Hepatocyte (in vitro differentiated cells): ENCODE measurements at regions not wholly inside any gene's neighbourhood (a gene's known extent, or its start where the extent isn't known, plus 50 kb on each side); places are given as distances from the start of the nearest gene placed in this dataset.

ENCODE experiments used
- DNase-seq: peaks from one replicate; pipeline ENCODE4 v3.0.0-alpha.2; 2016; ENCODE audit warnings: low spot score
- H2AFZ ChIP-seq: fragments of 200-600 bp; sonication (generic); 2 replicates; pipeline ENCODE4 v1.6.0; 2016; ENCODE audit warnings: antibody characterized with exemption, mild to moderate bottlenecking
- H3K27ac ChIP-seq: fragments of 200-600 bp; sonication (generic); 2 replicates; pipeline ENCODE4 v1.5.1; 2016; ENCODE audit warnings: mild to moderate bottlenecking
- H3K27me3 ChIP-seq: fragments of 200-600 bp; sonication (generic); 2 replicates; pipeline ENCODE4 v1.6.1; 2016
- H3K36me3 ChIP-seq: fragments of 200-600 bp; sonication (generic); replicated peaks from 2 replicates; pipeline ENCODE4 v1.5.1; 2016; ENCODE audit warnings: low read depth; ENCODE audit not compliant: insufficient read depth
- H3K4me1 ChIP-seq: fragments of 200-600 bp; sonication (generic); 2 replicates; pipeline ENCODE4 v1.5.1; 2016; ENCODE audit warnings: mild to moderate bottlenecking, moderate library complexity; ENCODE audit not compliant: insufficient read depth
- H3K4me2 ChIP-seq: fragments of 200-600 bp; sonication (generic); 2 replicates; pipeline ENCODE4 v1.6.0; 2016
- H3K4me3 ChIP-seq: fragments of 200-600 bp; sonication (generic); 2 replicates; pipeline ENCODE4 v1.5.1; 2016; ENCODE audit warnings: mild to moderate bottlenecking
- H3K79me2 ChIP-seq: fragments of 200-600 bp; sonication (generic); 2 replicates; pipeline ENCODE4 v1.6.0; 2017; ENCODE audit warnings: mild to moderate bottlenecking
- H3K9me2 ChIP-seq: fragments of 200-600 bp; sonication (generic); replicated peaks from 2 replicates; pipeline ENCODE4 v1.6.0; 2017; ENCODE audit warnings: mild to moderate bottlenecking; ENCODE audit not compliant: insufficient read depth
- H3K9me3 ChIP-seq: fragments of 200-600 bp; sonication (generic); 2 replicates; pipeline ENCODE4 v1.5.1; 2016; ENCODE audit warnings: low read depth, mild to moderate bottlenecking
- H4K20me1 ChIP-seq: fragments of 200-600 bp; sonication (generic); 2 replicates; pipeline ENCODE4 v1.6.0; 2016; ENCODE audit warnings: mild to moderate bottlenecking; ENCODE audit not compliant: insufficient read depth, poor library complexity, severe bottlenecking
- CTCF ChIP-seq: fragments of 200-600 bp; sonication (generic); IDR thresholded peaks from 2 replicates; pipeline ENCODE4 v1.5.1; 2016; ENCODE audit warnings: antibody characterized with exemption, mild to moderate bottlenecking; ENCODE audit not compliant: poor library complexity
- EZH2 ChIP-seq: fragments of 200-600 bp; sonication (generic); IDR thresholded peaks from 2 replicates; pipeline ENCODE4 v1.6.1; 2016; ENCODE audit warnings: antibody characterized with exemption, mild to moderate bottlenecking, borderline replicate concordance
- EZH2phosphoT487 ChIP-seq: fragments of 200-600 bp; sonication (generic); IDR thresholded peaks from one replicate; pipeline ENCODE4 v1.6.1; 2018; ENCODE audit warnings: antibody characterized with exemption, mild to moderate bottlenecking, low read depth, moderate library complexity; ENCODE audit not compliant: unreplicated experiment, severe bottlenecking
- WGBS: methylation state at CpG from one replicate; pipeline ENCODE4 v1.1.6; 2016; ENCODE audit warnings: low lambda C conversion rate; ENCODE audit errors: missing lambda C conversion rate; 5-methylcytosine and 5-hydroxymethylcytosine counted together

- Histone ChIP-seq H3K36me3 (no peaks in the 10 kb centered on the region), H3K4me1 (peaks cover 27% of the 10 kb centered on the region), H3K4me2 (no peak overlapping the region), H4K20me1 (no peaks in the 10 kb centered on the region), H2AFZ (no peak overlapping the region), H3K27ac (peak overlapping the region; percentile 86), H3K9me2 (no peaks in the 10 kb centered on the region), H3K9me3 (no peaks in the 10 kb centered on the region), H3K27me3 (no peaks in the 10 kb centered on the region), H3K4me3 (no peak overlapping the region), H3K79me2 (no peaks in the 10 kb centered on the region)
- WGBS: 96% methylated on average over 3 of the region's 3 CpGs
- TF ChIP-seq CTCF: peak; percentile 39
- no peak for TF ChIP-seq EZH2
- no peak for TF ChIP-seq EZH2phosphoT487
- DNase-seq: peak; percentile 55
These were observed 67.0 kb upstream of the TNFAIP3 start for GRCh38 chr6:137799950-137800568.

GRCh38 chr6:137800762-137801161, 66.3 kb upstream of the TNFAIP3 start:
- WGBS: 84% methylated on average over 2 of the region's 2 CpGs
- no peaks in the 10 kb centered on the region for H3K9me3 ChIP-seq
- H3K9me2 ChIP-seq: no peaks in the 10 kb centered on the region
- TF ChIP-seq EZH2 (no peak), EZH2phosphoT487 (no peak), CTCF (no peak)
- H3K4me3 ChIP-seq: no peak overlapping the region
- no peaks in the 10 kb centered on the region for H3K36me3 ChIP-seq
- peak overlapping the region; percentile 86 for H3K27ac ChIP-seq
- no peak overlapping the region for H2AFZ ChIP-seq
- H3K4me1 ChIP-seq: peaks cover 31% of the 10 kb centered on the region
- DNase-seq: no peak
- H3K27me3 ChIP-seq: no peaks in the 10 kb centered on the region
- H4K20me1 ChIP-seq: no peaks in the 10 kb centered on the region
- H3K79me2 ChIP-seq: no peaks in the 10 kb centered on the region
- H3K4me2 ChIP-seq: peak overlapping the region; percentile 7

GRCh38 chr6:137801352-137802114, 65.5 kb upstream of the TNFAIP3 start:
- 67% methylated on average over 5 of the region's 5 CpGs for WGBS
- Histone ChIP-seq H3K36me3 (no peaks in the 10 kb centered on the region), H3K4me3 (no peak overlapping the region), H3K9me3 (no peaks in the 10 kb centered on the region), H3K79me2 (no peaks in the 10 kb centered on the region), H3K27ac (peak overlapping the region; percentile 86), H3K27me3 (no peaks in the 10 kb centered on the region), H3K9me2 (no peaks in the 10 kb centered on the region), H3K4me1 (peaks cover 31% of the 10 kb centered on the region), H4K20me1 (no peaks in the 10 kb centered on the region), H3K4me2 (peak overlapping the region; percentile 7), H2AFZ (no peak overlapping the region)
- peak; percentile 67 for DNase-seq
- no peak for TF ChIP-seq CTCF
- TF ChIP-seq EZH2: no peak
- TF ChIP-seq EZH2phosphoT487: no peak
